ENCODE measurements at regions not wholly inside any gene's neighbourhood (a gene's known extent, or its start where the extent isn't known, plus 50 kb on each side); places are given as distances from the start of the nearest gene placed in this dataset.

GRCh38 chr15:94042180-94042928 lies 189.0 kb upstream of the MCTP2 start:
- peak; percentile 79 for ATAC-seq
- no peak for TF ChIP-seq ARNTL (CRISPR knock-in tag; IDR thresholded peaks at IDR 0.05; ENCODE audit: borderline replicate concordance, low read depth)
- TF ChIP-seq ISL1 (CRISPR knock-in tag; IDR thresholded peaks at IDR 0.05) = no peak
- no peak for TF ChIP-seq CREB5 (CRISPR knock-in tag; IDR thresholded peaks at IDR 0.05; ENCODE audit: low read depth)
- TF ChIP-seq TCF4 (CRISPR knock-in tag; IDR thresholded peaks at IDR 0.05; ENCODE audit: borderline replicate concordance) = no peak
- no peak for TF ChIP-seq RARB (CRISPR knock-in tag; IDR thresholded peaks at IDR 0.05)
- TF ChIP-seq, protein P1, sequence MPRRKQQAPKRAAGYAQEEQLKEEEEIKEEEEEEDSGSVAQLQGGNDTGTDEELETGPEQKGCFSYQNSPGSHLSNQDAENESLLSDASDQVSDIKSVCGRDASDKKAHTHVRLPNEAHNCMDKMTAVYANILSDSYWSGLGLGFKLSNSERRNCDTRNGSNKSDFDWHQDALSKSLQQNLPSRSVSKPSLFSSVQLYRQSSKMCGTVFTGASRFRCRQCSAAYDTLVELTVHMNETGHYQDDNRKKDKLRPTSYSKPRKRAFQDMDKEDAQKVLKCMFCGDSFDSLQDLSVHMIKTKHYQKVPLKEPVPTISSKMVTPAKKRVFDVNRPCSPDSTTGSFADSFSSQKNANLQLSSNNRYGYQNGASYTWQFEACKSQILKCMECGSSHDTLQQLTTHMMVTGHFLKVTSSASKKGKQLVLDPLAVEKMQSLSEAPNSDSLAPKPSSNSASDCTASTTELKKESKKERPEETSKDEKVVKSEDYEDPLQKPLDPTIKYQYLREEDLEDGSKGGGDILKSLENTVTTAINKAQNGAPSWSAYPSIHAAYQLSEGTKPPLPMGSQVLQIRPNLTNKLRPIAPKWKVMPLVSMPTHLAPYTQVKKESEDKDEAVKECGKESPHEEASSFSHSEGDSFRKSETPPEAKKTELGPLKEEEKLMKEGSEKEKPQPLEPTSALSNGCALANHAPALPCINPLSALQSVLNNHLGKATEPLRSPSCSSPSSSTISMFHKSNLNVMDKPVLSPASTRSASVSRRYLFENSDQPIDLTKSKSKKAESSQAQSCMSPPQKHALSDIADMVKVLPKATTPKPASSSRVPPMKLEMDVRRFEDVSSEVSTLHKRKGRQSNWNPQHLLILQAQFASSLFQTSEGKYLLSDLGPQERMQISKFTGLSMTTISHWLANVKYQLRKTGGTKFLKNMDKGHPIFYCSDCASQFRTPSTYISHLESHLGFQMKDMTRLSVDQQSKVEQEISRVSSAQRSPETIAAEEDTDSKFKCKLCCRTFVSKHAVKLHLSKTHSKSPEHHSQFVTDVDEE (CRISPR knock-in tag; IDR thresholded peaks at IDR 0.05) = no peak
- no peak for TF ChIP-seq ZNF8 (CRISPR knock-in tag; IDR thresholded peaks at IDR 0.05)
- TF ChIP-seq GLIS3 (CRISPR knock-in tag; IDR thresholded peaks at IDR 0.05) = no peak
- TF ChIP-seq, protein P2, sequence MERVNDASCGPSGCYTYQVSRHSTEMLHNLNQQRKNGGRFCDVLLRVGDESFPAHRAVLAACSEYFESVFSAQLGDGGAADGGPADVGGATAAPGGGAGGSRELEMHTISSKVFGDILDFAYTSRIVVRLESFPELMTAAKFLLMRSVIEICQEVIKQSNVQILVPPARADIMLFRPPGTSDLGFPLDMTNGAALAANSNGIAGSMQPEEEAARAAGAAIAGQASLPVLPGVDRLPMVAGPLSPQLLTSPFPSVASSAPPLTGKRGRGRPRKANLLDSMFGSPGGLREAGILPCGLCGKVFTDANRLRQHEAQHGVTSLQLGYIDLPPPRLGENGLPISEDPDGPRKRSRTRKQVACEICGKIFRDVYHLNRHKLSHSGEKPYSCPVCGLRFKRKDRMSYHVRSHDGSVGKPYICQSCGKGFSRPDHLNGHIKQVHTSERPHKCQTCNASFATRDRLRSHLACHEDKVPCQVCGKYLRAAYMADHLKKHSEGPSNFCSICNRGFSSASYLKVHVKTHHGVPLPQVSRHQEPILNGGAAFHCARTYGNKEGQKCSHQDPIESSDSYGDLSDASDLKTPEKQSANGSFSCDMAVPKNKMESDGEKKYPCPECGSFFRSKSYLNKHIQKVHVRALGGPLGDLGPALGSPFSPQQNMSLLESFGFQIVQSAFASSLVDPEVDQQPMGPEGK (CRISPR knock-in tag; IDR thresholded peaks at IDR 0.05; ENCODE audit: borderline replicate concordance) = no peak
- no peak for TF ChIP-seq BACH2 (CRISPR knock-in tag; IDR thresholded peaks at IDR 0.05; ENCODE audit: borderline replicate concordance)

DNA sequence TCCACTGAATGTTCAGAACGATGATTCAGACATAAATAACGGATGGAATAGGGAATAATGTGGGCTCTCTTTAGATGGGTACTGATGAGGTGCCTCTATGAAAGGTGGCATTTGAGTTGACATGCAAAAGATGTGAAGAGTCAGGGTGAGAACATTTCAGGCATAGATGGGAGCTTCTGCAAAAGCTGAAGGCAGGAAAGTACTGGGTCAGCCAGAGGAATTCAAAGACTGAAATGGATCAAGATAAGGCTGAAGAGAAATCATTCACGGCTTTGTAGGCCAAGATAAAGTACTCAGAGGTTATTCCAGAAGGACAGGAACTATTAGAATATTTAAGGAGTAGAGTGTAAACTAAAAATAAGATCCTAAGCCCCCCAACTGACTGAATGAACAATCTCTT lies 189.6 kb upstream of the MCTP2 start:
- no peak for ATAC-seq

DNA sequence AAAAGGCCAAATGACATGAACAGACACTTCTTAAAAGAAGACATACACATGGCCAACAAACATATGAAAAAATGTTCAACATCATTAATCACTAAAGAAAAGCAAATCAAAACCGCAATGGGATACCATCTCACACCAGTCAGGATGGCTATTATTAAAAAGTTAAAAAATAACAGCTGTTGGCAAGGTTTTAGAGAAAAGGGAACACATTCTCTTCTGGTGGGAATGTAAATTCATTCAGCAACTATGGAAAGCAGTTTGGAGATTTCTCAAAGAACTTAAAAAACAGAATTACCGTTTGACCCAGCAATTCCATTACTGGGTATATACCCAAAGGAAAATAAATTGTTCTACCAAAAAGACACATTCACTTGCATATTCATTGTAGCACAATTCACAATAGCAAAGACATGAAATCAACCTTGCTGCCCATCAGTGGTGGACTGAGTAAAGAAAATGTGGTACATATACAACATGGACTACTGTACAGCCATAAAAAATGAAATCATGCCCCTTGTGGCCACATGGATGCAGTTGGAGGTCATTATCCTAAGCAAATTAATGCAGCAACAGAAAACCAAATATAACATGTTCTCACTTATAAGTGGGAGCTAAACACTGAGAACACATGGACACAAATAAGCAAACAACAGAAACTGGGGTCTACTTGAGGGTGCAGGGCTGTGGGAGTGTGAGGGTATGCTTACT lies 190.7 kb upstream of the MCTP2 start:
- no peak for ATAC-seq
- TF ChIP-seq, protein P2 (CRISPR knock-in tag; IDR thresholded peaks at IDR 0.05; ENCODE audit: borderline replicate concordance) = no peak
- TF ChIP-seq, protein P1 (CRISPR knock-in tag; IDR thresholded peaks at IDR 0.05) = no peak
- TF ChIP-seq CREB5 (CRISPR knock-in tag; IDR thresholded peaks at IDR 0.05; ENCODE audit: low read depth) (no peak), ZFP30 (CRISPR knock-in tag; IDR thresholded peaks at IDR 0.05) (no peak), ZC3H10 (CRISPR knock-in tag; IDR thresholded peaks at IDR 0.05) (no peak)

More for the DNA sequence above, 189.6 kb upstream of the MCTP2 start:
- TF ChIP-seq SNAI2 (CRISPR knock-in tag; IDR thresholded peaks at IDR 0.05) (no peak), TCF4 (CRISPR knock-in tag; IDR thresholded peaks at IDR 0.05; ENCODE audit: borderline replicate concordance) (no peak), CREB5 (CRISPR knock-in tag; IDR thresholded peaks at IDR 0.05; ENCODE audit: low read depth) (no peak), BACH2 (CRISPR knock-in tag; IDR thresholded peaks at IDR 0.05; ENCODE audit: borderline replicate concordance) (no peak), TOX (CRISPR knock-in tag; IDR thresholded peaks at IDR 0.05; ENCODE audit: borderline replicate concordance) (no peak), GLIS3 (CRISPR knock-in tag; IDR thresholded peaks at IDR 0.05) (no peak), ESRRG (CRISPR knock-in tag; IDR thresholded peaks at IDR 0.05) (no peak), ZC3H10 (CRISPR knock-in tag; IDR thresholded peaks at IDR 0.05) (no peak), OSR1 (CRISPR knock-in tag; IDR thresholded peaks at IDR 0.05) (no peak), ZNF70 (CRISPR knock-in tag; IDR thresholded peaks at IDR 0.05) (no peak), PPARA (CRISPR knock-in tag; IDR thresholded peaks at IDR 0.05; ENCODE audit: borderline replicate concordance) (no peak), RARB (CRISPR knock-in tag; IDR thresholded peaks at IDR 0.05) (no peak)
- TF ChIP-seq, protein P2 (CRISPR knock-in tag; IDR thresholded peaks at IDR 0.05; ENCODE audit: borderline replicate concordance) = no peak
